GM19240 (cell line): ENCODE measurements at regions not wholly inside any gene's neighbourhood (a gene's known extent, or its start where the extent isn't known, plus 50 kb on each side); places are given as distances from the start of the nearest gene placed in this dataset.
"Not testable (repeated sequence)": the region's sequence is repeated elsewhere in the genome, so short reads cannot be mapped to it uniquely, and the experiment has no call there.

Experiments used
- DNase-seq: peaks from one replicate; pipeline ENCODE4 v3.0.0; 2011; ENCODE audit warnings: low spot score; ENCODE audit not compliant: insufficient read length

DNA sequence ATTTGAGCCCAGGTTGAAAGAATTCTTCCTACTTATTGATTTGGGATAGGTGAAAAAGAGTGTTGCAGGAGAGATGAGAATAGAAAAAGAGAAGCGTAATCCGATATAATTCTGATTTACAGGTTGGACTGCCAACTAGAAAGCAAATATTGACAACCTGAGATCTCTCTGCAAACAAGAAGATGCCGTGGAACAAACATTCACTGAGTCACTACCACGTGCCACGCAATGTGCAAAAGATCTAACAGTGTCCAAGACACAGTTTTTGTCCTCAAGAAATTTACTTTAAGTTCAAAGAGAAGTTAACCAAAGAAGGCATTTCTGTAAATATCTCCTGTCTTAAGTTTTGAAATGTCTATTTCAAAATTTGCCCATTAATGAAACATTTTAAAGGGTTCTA lies 578.0 kb upstream of the ARID1B start:
- DNase-seq, result no peak

DNA sequence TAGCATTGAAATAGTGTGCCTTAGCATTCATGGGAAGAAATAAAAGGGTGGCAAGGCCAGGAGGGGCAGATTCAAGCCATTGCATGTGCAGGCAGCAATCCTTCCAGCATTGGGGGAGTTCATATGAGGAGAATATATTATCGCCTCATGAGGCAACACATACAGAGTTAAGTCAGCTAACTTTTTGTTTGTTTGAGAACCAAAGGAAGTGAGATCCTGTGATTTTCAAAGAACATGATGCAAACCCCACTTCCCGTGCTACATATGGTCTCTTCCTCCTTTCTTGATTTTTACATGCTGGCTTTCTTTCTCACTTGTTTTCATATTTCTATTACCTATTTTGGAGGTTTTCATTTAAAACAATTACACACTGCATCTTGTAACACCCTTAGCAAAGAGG lies 579.7 kb upstream of the ARID1B start:
- DNase-seq, result no peak

GRCh38 chr6:156194981-156195380 lies 582.2 kb upstream of the ARID1B start:
- no peak for DNase-seq

DNA sequence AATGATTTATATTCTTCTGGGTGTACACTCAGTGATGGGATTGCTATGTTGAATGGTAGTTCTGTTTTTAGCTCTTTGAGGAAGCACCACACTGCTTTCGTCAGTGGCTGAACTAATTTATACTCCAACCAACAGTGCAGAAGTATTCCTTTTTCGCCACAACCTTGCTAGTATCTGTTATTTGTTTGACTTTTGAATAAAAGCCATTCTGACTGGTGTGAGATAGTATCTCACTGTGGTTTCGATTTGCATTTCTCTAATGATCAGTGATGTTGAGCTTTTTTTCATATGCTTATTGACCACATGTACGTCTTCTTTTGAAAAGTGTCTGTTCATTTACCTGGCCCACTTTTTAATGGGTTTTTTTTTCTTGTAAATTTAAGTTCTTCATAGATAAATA lies 583.8 kb upstream of the ARID1B start:
- no peak for DNase-seq

DNA sequence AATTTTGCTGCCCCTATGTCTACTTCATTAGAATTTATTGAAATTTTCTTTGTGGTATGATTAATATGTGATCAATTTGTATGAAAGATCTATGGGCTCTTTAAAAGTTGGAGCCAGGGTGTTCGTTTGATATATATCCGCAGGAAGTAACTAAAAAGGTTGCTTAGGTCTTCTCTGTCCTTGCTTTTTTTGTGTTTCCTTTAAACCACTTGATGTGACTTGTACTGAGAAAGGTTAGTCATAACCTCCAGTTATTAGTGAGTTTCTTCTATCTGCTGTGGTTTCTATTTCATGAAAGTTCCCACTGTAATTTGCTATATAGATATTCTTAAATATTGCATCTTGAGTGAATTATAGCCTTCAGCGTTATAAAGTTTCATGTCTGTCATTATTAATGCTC lies 585.3 kb upstream of the ARID1B start:
- no peak for DNase-seq

DNA sequence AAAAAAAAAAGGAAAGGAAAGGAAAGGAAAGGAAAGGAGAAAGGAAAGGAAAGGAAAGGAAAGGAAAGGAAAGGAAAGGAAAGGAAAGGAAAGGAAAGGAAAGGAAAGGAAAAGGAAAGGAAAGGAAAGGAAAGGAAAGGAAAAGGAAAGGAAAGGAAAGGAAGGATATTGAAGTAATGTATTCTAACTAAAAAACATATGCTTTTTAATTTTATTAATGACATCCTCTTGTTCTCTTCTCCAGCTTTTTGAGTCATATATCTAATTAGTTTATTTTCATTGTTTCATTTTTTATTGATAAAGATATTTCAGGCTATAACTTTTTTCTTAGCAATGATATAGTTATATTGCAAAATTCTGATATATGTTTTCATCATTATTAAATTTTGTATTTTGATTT lies 585.8 kb upstream of the ARID1B start:
- DNase-seq, result not testable (repeated sequence)

- no peak for DNase-seq
These were observed 586.9 kb upstream of the ARID1B start for GRCh38 chr6:156190270-156190669.

- no peak for DNase-seq
These were observed 587.5 kb upstream of the ARID1B start for GRCh38 chr6:156189714-156190113.

- no peak for DNase-seq
These were observed 588.0 kb upstream of the ARID1B start for GRCh38 chr6:156189195-156189594.

GRCh38 chr6:156185113-156185512 lies 592.1 kb upstream of the ARID1B start:
- no peak for DNase-seq

- no peak for DNase-seq
These were observed 593.5 kb upstream of the ARID1B start for GRCh38 chr6:156183678-156184077.

GRCh38 chr6:156182356-156182755 lies 594.8 kb upstream of the ARID1B start:
- DNase-seq, result no peak

- DNase-seq, result no peak
These were observed 595.7 kb upstream of the ARID1B start for GRCh38 chr6:156181506-156181905.

DNA sequence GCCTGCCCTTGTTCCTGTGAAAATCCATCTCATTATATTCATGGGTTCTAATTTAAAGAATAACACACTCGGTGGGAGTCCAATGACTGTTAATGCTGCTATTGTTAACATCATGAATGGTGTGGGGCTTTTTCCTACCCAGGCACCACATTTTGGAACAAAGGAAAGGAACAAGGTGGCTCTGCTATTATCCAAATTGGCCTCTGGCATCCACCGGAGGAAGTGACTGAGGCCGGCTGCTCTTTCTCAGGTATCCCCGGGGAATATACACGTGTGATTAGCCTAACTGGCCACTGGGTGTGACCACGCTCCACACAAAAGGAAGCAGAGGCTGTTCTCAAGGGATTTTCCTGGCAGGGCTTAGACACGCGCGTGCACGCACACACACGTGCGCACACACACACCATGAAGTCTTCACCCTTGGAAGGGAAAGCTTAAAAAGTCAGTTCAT lies 601.2 kb upstream of the ARID1B start:
- DNase-seq, result no peak

- no peak for DNase-seq
These were observed 601.7 kb upstream of the ARID1B start for GRCh38 chr6:156175433-156175832.

DNA sequence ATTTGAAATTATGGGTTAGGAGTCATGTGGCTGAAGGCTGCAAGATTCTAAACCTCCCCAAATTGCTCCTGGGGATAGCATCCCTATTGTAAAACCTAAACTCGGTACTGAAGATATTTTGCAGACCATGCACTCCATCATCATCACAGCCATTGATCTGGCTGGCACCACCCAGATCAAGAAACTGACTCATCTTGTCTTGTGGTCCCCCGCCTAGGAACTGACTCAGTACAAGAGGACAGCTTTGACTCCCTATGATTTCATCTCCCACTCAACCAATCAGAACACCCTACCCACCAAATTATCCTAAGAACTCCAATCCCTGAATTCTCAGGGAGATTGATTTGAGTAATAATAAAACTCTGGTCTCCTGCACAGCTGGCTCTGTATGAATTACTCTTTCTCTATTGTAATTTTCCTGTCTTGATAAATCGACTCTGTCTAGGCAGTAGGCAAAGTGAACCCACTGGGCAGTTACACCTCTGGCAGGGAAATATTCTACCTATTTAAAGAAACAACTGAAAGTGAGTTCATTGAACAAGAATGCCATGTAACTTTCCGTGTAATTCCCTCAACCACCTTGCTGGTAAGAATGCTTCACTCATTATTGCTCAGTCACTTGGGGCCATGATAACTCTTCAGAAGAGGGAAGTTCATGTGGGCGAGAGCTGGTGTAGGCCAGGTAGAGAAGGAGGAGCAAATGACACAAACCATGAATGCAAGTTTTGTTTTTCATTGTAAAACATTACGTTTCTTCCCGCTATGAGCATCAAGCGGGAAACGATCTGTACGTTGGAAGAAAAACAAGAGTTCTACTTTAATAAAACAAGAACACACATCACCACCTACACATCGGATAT lies 602.9 kb upstream of the ARID1B start:
- DNase-seq, result no peak

DNA sequence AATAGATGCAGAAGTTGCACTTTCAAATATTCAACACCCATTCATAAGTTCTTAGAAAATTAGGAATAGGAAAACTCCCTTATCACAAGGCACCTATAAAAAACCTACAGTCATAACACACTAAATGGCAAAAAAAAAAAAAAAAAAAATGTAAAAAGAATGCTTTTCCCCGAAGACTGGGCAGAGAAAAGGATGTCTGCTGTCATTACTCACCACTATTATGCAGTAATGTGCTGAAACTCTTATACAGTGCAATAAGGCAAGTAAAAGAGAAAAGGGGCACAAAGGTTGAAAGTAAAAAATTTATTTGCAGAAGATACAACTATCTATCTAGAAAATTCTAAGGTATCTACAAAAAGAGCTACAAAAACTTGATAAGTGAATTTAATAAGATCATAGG lies 607.8 kb upstream of the ARID1B start:
- no peak for DNase-seq

GRCh38 chr6:156167625-156168071 lies 609.5 kb upstream of the ARID1B start:
- DNase-seq, result no peak

- DNase-seq, result no peak
These were observed 610.1 kb upstream of the ARID1B start for GRCh38 chr6:156167016-156167624.

DNA sequence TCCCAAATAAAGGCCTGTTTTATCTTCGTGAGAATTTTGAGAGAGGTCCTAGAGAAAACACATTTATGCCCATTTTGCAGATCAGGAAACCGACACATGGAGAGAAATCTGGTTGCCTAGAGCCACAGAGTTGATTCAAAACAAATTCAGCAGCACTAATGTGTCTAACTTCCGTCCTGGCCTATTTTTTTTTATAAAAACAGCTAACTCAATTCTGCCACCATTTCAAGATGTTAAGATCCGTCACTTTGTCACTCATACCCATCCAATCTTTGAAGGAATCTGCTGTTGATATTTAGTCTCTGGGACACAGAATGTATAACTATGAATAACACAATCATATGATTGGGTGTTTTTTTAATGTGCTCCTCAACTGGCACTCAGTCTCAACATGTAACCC lies 611.1 kb upstream of the ARID1B start:
- no peak for DNase-seq

DNA sequence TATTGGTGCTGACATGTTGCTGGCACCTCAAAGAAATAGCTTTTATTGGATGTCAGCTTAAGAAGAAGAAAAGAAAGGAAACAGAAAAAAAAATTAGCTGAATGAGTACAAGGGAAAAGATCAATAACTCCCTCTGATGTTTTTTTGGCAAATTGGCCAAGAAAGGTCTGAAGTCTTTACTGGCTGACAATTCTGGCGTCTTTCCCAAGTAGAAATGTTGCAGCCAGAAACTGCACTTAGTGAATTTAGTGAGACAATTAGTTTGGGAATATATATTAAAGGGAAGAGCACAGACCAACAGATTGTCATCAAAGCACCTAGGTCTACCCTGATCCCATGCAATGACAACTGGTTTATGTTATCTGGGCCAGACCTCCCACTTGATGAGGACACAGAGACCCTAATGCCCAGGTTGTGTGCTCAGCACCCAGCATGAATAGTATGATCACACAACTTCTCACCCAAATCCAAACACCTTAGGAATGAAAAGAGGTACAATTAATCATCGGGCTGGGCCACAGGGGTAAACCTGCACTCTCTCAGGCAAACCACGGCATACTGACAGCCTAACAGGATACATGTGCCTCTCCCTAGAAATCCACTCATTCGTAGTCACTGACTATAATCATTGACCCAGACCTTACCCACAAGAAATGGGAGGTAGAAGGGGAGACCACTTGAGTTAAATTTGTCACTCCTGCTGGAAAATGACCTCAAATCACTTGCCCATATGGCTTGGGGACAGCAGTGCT lies 612.3 kb upstream of the ARID1B start:
- no peak for DNase-seq

GRCh38 chr6:156163311-156163710 lies 613.9 kb upstream of the ARID1B start:
- no peak for DNase-seq
